Liver (tissue), 3 donors: ENCODE measurements at regions not wholly inside any gene's neighbourhood (a gene's known extent, or its start where the extent isn't known, plus 50 kb on each side); places are given as distances from the start of the nearest gene placed in this dataset.
"Not testable (repeated sequence)": the region's sequence is repeated elsewhere in the genome, so short reads cannot be mapped to it uniquely, and the experiment has no call there.

Experiments used
- JUND ChIP-seq, 2 donors: IDR thresholded peaks; 2 replicates each; pipeline ENCODE4 v1.6.1; 2016; ENCODE audit warnings: antibody characterized with exemption in 2 of 2
- NR2F2 ChIP-seq: IDR thresholded peaks from 2 replicates; pipeline ENCODE4 v1.6.1; 2016; ENCODE audit warnings: antibody characterized with exemption
- RAD21 ChIP-seq, 2 donors: IDR thresholded peaks; 2 replicates each; pipeline ENCODE4 v1.6.1; 2016; ENCODE audit warnings: antibody characterized with exemption in 2 of 2, mild to moderate bottlenecking in 2 of 2
- SP1 ChIP-seq: IDR thresholded peaks from 2 replicates; pipeline ENCODE4 v1.6.1; 2018; ENCODE audit warnings: antibody characterized with exemption, mild to moderate bottlenecking
- TAF1 ChIP-seq: conservative IDR thresholded peaks from 2 replicates; pipeline ENCODE4 v1.6.1; 2016; ENCODE audit warnings: antibody characterized with exemption, mild to moderate bottlenecking
- YY1 ChIP-seq: IDR thresholded peaks from 2 replicates; pipeline ENCODE4 v1.6.1; 2016; ENCODE audit warnings: antibody characterized with exemption, mild to moderate bottlenecking
- ZBTB33 ChIP-seq: IDR thresholded peaks from 2 replicates; pipeline ENCODE4 v1.6.1; 2016; ENCODE audit warnings: antibody characterized with exemption
- TF ChIP-seq, protein P1 (sequence below): fragments of 150-350 bp; IDR thresholded peaks from 2 replicates; pipeline ENCODE4 v1.5.1; 2017; ENCODE audit warnings: improper control_type of control experiment, low read depth, low read length; ENCODE audit not compliant: missing input control
- TF ChIP-seq, protein P2 (sequence below): IDR thresholded peaks from 2 replicates; pipeline ENCODE4 v1.6.1; 2016; ENCODE audit warnings: antibody characterized with exemption, mild to moderate bottlenecking
- TF ChIP-seq, protein P3 (sequence below): IDR thresholded peaks from 2 replicates; pipeline ENCODE4 v1.6.1; 2016; ENCODE audit warnings: antibody characterized with exemption
- donor health status: healthy.
- donor health status: healthy.

- TF ChIP-seq, protein P1, sequence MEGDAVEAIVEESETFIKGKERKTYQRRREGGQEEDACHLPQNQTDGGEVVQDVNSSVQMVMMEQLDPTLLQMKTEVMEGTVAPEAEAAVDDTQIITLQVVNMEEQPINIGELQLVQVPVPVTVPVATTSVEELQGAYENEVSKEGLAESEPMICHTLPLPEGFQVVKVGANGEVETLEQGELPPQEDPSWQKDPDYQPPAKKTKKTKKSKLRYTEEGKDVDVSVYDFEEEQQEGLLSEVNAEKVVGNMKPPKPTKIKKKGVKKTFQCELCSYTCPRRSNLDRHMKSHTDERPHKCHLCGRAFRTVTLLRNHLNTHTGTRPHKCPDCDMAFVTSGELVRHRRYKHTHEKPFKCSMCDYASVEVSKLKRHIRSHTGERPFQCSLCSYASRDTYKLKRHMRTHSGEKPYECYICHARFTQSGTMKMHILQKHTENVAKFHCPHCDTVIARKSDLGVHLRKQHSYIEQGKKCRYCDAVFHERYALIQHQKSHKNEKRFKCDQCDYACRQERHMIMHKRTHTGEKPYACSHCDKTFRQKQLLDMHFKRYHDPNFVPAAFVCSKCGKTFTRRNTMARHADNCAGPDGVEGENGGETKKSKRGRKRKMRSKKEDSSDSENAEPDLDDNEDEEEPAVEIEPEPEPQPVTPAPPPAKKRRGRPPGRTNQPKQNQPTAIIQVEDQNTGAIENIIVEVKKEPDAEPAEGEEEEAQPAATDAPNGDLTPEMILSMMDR: not testable (repeated sequence)
- TF ChIP-seq, protein P2, sequence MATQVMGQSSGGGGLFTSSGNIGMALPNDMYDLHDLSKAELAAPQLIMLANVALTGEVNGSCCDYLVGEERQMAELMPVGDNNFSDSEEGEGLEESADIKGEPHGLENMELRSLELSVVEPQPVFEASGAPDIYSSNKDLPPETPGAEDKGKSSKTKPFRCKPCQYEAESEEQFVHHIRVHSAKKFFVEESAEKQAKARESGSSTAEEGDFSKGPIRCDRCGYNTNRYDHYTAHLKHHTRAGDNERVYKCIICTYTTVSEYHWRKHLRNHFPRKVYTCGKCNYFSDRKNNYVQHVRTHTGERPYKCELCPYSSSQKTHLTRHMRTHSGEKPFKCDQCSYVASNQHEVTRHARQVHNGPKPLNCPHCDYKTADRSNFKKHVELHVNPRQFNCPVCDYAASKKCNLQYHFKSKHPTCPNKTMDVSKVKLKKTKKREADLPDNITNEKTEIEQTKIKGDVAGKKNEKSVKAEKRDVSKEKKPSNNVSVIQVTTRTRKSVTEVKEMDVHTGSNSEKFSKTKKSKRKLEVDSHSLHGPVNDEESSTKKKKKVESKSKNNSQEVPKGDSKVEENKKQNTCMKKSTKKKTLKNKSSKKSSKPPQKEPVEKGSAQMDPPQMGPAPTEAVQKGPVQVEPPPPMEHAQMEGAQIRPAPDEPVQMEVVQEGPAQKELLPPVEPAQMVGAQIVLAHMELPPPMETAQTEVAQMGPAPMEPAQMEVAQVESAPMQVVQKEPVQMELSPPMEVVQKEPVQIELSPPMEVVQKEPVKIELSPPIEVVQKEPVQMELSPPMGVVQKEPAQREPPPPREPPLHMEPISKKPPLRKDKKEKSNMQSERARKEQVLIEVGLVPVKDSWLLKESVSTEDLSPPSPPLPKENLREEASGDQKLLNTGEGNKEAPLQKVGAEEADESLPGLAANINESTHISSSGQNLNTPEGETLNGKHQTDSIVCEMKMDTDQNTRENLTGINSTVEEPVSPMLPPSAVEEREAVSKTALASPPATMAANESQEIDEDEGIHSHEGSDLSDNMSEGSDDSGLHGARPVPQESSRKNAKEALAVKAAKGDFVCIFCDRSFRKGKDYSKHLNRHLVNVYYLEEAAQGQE: not testable (repeated sequence)
- TF ChIP-seq, protein P3, sequence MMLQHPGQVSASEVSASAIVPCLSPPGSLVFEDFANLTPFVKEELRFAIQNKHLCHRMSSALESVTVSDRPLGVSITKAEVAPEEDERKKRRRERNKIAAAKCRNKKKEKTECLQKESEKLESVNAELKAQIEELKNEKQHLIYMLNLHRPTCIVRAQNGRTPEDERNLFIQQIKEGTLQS: not testable (repeated sequence)
- TF ChIP-seq SP1; ZBTB33; RAD21 (IDR thresholded peaks at IDR 0.05); TAF1; JUND (IDR thresholded peaks at IDR 0.05); YY1; NR2F2: not testable (repeated sequence)
Observed at GRCh38 chrX:1085871-1086270, 126.6 kb downstream of the CRLF2 start.
